MM.1S (cell line): ENCODE measurements at regions not wholly inside any gene's neighbourhood (a gene's known extent, or its start where the extent isn't known, plus 50 kb on each side); places are given as distances from the start of the nearest gene placed in this dataset.

Experiments
- DNase-seq: peaks from one replicate; pipeline ENCODE4 v3.0.0-alpha.2; 2015
- H2AFZ ChIP-seq: fragments of 300-600 bp; sonication (generic); 2 replicates; pipeline ENCODE4 v1.6.0; 2016; ENCODE audit warnings: antibody characterized with exemption, low read length
- H3F3A ChIP-seq: fragments of 300-600 bp; sonication (generic); 2 replicates; pipeline ENCODE4 v1.6.1; 2016; ENCODE audit warnings: mild to moderate bottlenecking, antibody characterized with exemption, low read length, moderate library complexity, mixed read lengths; ENCODE audit not compliant: insufficient read depth
- H3K27ac ChIP-seq: fragments of 300-600 bp; sonication (generic); 2 replicates; pipeline ENCODE4 v1.5.1; 2016; ENCODE audit warnings: mild to moderate bottlenecking, low read length
- H3K27me3 ChIP-seq: fragments of 300-600 bp; sonication (generic); replicated peaks from 2 replicates; pipeline ENCODE4 v1.6.0; 2016; ENCODE audit warnings: low read length; ENCODE audit not compliant: insufficient read depth
- H3K36me3 ChIP-seq: fragments of 300-600 bp; sonication (generic); replicated peaks from 2 replicates; pipeline ENCODE4 v1.6.1; 2016; ENCODE audit warnings: mild to moderate bottlenecking, low read length, mixed read lengths; ENCODE audit not compliant: insufficient read depth
- H3K4me1 ChIP-seq: fragments of 300-600 bp; sonication (generic); 2 replicates; pipeline ENCODE4 v1.6.1; 2016; ENCODE audit warnings: low read length, mixed read lengths
- H3K4me2 ChIP-seq: fragments of 300-600 bp; sonication (generic); 2 replicates; pipeline ENCODE4 v1.6.0; 2016; ENCODE audit warnings: low read depth, low read length
- H3K4me3 ChIP-seq: fragments of 300-600 bp; sonication (generic); 2 replicates; pipeline ENCODE4 v1.5.1; 2016; ENCODE audit warnings: low read length, mixed read lengths
- H3K79me2 ChIP-seq: fragments of 300-600 bp; sonication (generic); 2 replicates; pipeline ENCODE4 v1.6.1; 2016; ENCODE audit warnings: mixed run types, low read length, mixed read lengths
- H3K9ac ChIP-seq: fragments of 300-600 bp; sonication (generic); 2 replicates; pipeline ENCODE4 v1.6.1; 2016; ENCODE audit warnings: low read length, mixed read lengths
- H3K9me2 ChIP-seq: fragments of 300-600 bp; sonication (generic); replicated peaks from 2 replicates; pipeline ENCODE4 v1.6.1; 2016; ENCODE audit warnings: mild to moderate bottlenecking, low read length, mixed read lengths; ENCODE audit not compliant: insufficient read depth
- H3K9me3 ChIP-seq: fragments of 300-600 bp; sonication (generic); replicated peaks from 2 replicates; pipeline ENCODE4 v1.6.1; 2016; ENCODE audit warnings: mild to moderate bottlenecking, low read length, mixed read lengths; ENCODE audit not compliant: insufficient read depth
- H4K20me1 ChIP-seq: fragments of 300-600 bp; sonication (generic); 2 replicates; pipeline ENCODE4 v1.6.1; 2016; ENCODE audit warnings: mild to moderate bottlenecking, low read length, moderate library complexity, mixed read lengths; ENCODE audit not compliant: insufficient read depth
- EZH2 ChIP-seq: fragments of 300-600 bp; sonication (generic); optimal IDR thresholded peaks from 2 replicates; pipeline ENCODE3; 2017; ENCODE audit warnings: low read depth, mild to moderate bottlenecking, antibody characterized with exemption, low read length, mixed read lengths
- EZH2phosphoT487 ChIP-seq: fragments of 300-600 bp; sonication (generic); IDR thresholded peaks from 2 replicates; pipeline ENCODE4 v1.6.1; 2018; ENCODE audit warnings: antibody characterized with exemption, low read length
- TF ChIP-seq, protein P1 (sequence below): fragments of 300-600 bp; sonication (generic); IDR thresholded peaks from 2 replicates; pipeline ENCODE4 v1.5.1; 2016; ENCODE audit warnings: antibody characterized with exemption, low read length, mixed read lengths

DNA sequence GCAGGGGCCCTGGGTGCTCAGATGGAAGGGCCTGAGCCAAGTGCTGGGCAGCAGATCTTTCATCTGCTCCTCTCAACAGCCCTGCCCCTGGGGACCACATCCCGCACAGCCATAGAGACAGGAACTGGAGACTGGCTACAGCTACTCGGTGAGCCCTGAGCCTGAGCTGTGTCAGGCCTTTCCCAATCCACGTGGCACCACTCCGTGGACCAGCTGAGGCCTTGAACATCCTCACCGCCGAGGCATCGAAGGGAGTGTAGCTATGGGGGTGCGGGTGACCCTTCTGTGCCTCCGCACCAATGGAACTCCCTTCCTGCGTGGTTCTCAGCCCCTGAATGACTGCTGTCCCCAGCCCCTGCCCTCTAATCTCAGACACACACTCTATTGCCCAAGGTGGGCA lies 362.7 kb upstream of the SHH start:
- TF ChIP-seq EZH2phosphoT487: no peak
- no peak for TF ChIP-seq EZH2
- TF ChIP-seq, protein P1, sequence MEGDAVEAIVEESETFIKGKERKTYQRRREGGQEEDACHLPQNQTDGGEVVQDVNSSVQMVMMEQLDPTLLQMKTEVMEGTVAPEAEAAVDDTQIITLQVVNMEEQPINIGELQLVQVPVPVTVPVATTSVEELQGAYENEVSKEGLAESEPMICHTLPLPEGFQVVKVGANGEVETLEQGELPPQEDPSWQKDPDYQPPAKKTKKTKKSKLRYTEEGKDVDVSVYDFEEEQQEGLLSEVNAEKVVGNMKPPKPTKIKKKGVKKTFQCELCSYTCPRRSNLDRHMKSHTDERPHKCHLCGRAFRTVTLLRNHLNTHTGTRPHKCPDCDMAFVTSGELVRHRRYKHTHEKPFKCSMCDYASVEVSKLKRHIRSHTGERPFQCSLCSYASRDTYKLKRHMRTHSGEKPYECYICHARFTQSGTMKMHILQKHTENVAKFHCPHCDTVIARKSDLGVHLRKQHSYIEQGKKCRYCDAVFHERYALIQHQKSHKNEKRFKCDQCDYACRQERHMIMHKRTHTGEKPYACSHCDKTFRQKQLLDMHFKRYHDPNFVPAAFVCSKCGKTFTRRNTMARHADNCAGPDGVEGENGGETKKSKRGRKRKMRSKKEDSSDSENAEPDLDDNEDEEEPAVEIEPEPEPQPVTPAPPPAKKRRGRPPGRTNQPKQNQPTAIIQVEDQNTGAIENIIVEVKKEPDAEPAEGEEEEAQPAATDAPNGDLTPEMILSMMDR: no peak
- H3K36me3 ChIP-seq: no peaks in the 10 kb centered on the region
- no peaks in the 10 kb centered on the region for H3K9me2 ChIP-seq
- H3K4me2 ChIP-seq: no peak overlapping the region
- DNase-seq: no peak
- H3K27me3 ChIP-seq: peaks cover 70% of the 10 kb centered on the region
- H3K27ac ChIP-seq: no peak overlapping the region
- no peak overlapping the region for H3K4me3 ChIP-seq
- H2AFZ ChIP-seq: no peak overlapping the region
- H3K9ac ChIP-seq: no peak overlapping the region
- no peaks in the 10 kb centered on the region for H3K4me1 ChIP-seq
- no peaks in the 10 kb centered on the region for H3K9me3 ChIP-seq
- no peaks in the 10 kb centered on the region for H3F3A ChIP-seq
- no peaks in the 10 kb centered on the region for H3K79me2 ChIP-seq
- no peaks in the 10 kb centered on the region for H4K20me1 ChIP-seq

DNA sequence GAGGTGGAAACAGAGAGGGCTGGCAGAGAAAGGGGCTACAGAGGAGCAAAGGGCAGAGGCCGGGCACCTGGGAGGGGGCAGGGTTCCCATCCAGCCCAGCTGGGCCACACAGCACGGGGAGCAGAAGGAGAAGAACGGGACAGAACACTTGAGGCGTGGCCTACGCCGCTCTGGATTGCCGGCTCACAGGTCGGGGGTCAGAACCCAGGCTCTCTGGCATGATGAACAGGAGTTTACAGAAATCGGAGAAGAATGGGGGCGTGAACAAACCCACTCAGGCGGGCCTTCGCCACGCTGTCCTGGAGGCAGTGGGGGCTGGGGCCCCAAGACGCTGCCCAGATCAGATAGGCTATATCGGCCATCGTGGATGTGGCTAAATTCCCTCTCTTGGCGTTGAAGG lies 362.2 kb upstream of the SHH start:
- peaks cover 64% of the 10 kb centered on the region for H3K27me3 ChIP-seq
- TF ChIP-seq EZH2phosphoT487: no peak
- TF ChIP-seq, protein P1: no peak
- no peak for TF ChIP-seq EZH2
- H3K27ac ChIP-seq: no peak overlapping the region
- H3K36me3 ChIP-seq: no peaks in the 10 kb centered on the region
- no peak for DNase-seq
- no peaks in the 10 kb centered on the region for H3K79me2 ChIP-seq
- no peaks in the 10 kb centered on the region for H4K20me1 ChIP-seq
- H3K4me2 ChIP-seq: no peak overlapping the region
- H3K9me3 ChIP-seq: no peaks in the 10 kb centered on the region
- no peaks in the 10 kb centered on the region for H3K9me2 ChIP-seq
- no peaks in the 10 kb centered on the region for H3K4me1 ChIP-seq
- no peak overlapping the region for H3K4me3 ChIP-seq
- no peak overlapping the region for H3K9ac ChIP-seq
- H2AFZ ChIP-seq: no peak overlapping the region
- H3F3A ChIP-seq: no peaks in the 10 kb centered on the region

DNA sequence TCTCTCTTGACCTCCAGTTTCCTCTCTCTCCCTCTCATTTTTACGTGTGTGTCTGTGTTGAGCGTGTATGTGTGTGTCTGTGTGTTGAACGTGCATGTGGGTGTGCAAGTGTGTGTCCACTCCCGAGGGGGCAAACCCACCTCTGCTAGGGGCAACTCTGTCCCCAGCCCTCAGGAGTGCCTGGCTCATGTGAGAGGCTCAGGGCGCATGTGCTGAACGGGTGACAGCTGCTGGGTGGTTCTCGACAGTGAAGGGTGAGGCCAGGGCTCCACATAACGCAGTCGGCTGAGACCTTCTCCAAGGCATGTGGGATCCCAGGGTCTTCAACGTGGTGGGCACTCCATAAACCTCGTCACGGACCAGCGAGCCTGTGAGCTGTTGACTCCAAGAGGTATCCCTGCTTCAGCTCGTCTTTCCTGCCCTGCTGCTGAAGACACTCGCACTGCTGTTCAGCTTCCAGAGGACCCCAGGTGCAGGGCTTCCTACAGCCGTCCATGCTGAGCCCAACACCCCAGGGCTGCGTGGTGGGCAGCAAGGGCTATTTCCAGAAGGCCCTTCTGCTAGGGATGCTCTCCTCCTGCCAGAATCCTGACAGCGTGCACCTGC lies 361.6 kb upstream of the SHH start:
- Histone ChIP-seq H3K9ac (no peak overlapping the region), H3K4me1 (no peaks in the 10 kb centered on the region), H3K4me2 (no peak overlapping the region), H3K36me3 (no peaks in the 10 kb centered on the region), H3K27ac (no peak overlapping the region), H3F3A (no peaks in the 10 kb centered on the region), H3K4me3 (no peak overlapping the region), H3K79me2 (no peaks in the 10 kb centered on the region), H3K9me2 (no peaks in the 10 kb centered on the region), H3K27me3 (peaks cover 59% of the 10 kb centered on the region), H3K9me3 (no peaks in the 10 kb centered on the region), H4K20me1 (no peaks in the 10 kb centered on the region), H2AFZ (no peak overlapping the region)
- no peak for DNase-seq
- TF ChIP-seq, protein P1: no peak
- TF ChIP-seq EZH2 (no peak), EZH2phosphoT487 (no peak)
